GM12875 (cell line): ENCODE measurements at regions not wholly inside any gene's neighbourhood (a gene's known extent, or its start where the extent isn't known, plus 50 kb on each side); places are given as distances from the start of the nearest gene placed in this dataset.

ENCODE experiments used
- H3K4me3 ChIP-seq: one replicate; pipeline ENCODE4 v1.5.1; 2011; ENCODE audit warnings: low read depth, low read length, control low read depth
- CTCF ChIP-seq: IDR thresholded peaks from 2 replicates; pipeline ENCODE4 v1.5.1; 2011; ENCODE audit warnings: low read depth, mild to moderate bottlenecking, control low read depth, inconsistent platforms, low read length, moderate library complexity, borderline replicate concordance; ENCODE audit not compliant: insufficient read depth

- no peak for TF ChIP-seq CTCF
- no peak overlapping the region for H3K4me3 ChIP-seq
Measured at GRCh38 chr10:83943049-83943448, 196.3 kb upstream of the GHITM start.

GRCh38 chr10:83943920-83944319, 195.4 kb upstream of the GHITM start:
- H3K4me3 ChIP-seq: no peak overlapping the region
- no peak for TF ChIP-seq CTCF

GRCh38 chr10:83945982-83946718, 193.2 kb upstream of the GHITM start:
- TF ChIP-seq CTCF: no peak
- H3K4me3 ChIP-seq: no peak overlapping the region

GRCh38 chr10:83952314-83952713, 187.0 kb upstream of the GHITM start:
- no peak overlapping the region for H3K4me3 ChIP-seq
- no peak for TF ChIP-seq CTCF

- no peak overlapping the region for H3K4me3 ChIP-seq
- TF ChIP-seq CTCF: no peak
Measured at GRCh38 chr10:83953589-83953988, 185.7 kb upstream of the GHITM start.

- no peak overlapping the region for H3K4me3 ChIP-seq
- TF ChIP-seq CTCF: no peak
Measured at GRCh38 chr10:83954193-83954799, 185.0 kb upstream of the GHITM start.

- TF ChIP-seq CTCF: no peak
- no peak overlapping the region for H3K4me3 ChIP-seq
Measured at GRCh38 chr10:83955406-83955805, 183.9 kb upstream of the GHITM start.
